NCI-H1694 treated with DMSO at 0.1 percent for 48 hours (cell line): ENCODE measurements at regions not wholly inside any gene's neighbourhood (a gene's known extent, or its start where the extent isn't known, plus 50 kb on each side); places are given as distances from the start of the nearest gene placed in this dataset.
"Not testable (repeated sequence)": the region's sequence is repeated elsewhere in the genome, so short reads cannot be mapped to it uniquely, and the experiment has no call there.

Experiments used
- DNase-seq: peaks from one replicate; lab custom pipeline; 2025; lab: John Stamatoyannopoulos, UW

- DNase-seq = no peak
These were observed 129.8 kb downstream of the SEC23A start for GRCh38 chr14:38973083-38973700.

- no peak for DNase-seq
These were observed 130.5 kb downstream of the SEC23A start for GRCh38 chr14:38972511-38972910.

- no peak for DNase-seq
These were observed 131.6 kb downstream of the SEC23A start for GRCh38 chr14:38971258-38971921.

- DNase-seq = no peak
These were observed 138.4 kb downstream of the SEC23A start for GRCh38 chr14:38964630-38965029.

- no peak for DNase-seq
These were observed 142.0 kb downstream of the SEC23A start for GRCh38 chr14:38960946-38961531.

GRCh38 chr14:38959021-38959420 lies 144.0 kb downstream of the SEC23A start:
- DNase-seq = no peak

- no peak for DNase-seq
These were observed 144.4 kb downstream of the SEC23A start for GRCh38 chr14:38958589-38958988.

GRCh38 chr14:38951451-38951850 lies 151.6 kb downstream of the SEC23A start:
- no peak for DNase-seq

- DNase-seq = no peak
These were observed 152.4 kb downstream of the SEC23A start for GRCh38 chr14:38950676-38951075.

GRCh38 chr14:38948576-38948975 lies 154.5 kb downstream of the SEC23A start:
- DNase-seq = no peak

GRCh38 chr14:38948171-38948570 lies 154.9 kb downstream of the SEC23A start:
- no peak for DNase-seq

GRCh38 chr14:38947343-38947742 lies 155.7 kb downstream of the SEC23A start:
- no peak for DNase-seq

- DNase-seq = peak; percentile 38
These were observed 158.3 kb downstream of the SEC23A start for GRCh38 chr14:38944691-38945090.

GRCh38 chr14:38941488-38941887 lies 161.5 kb downstream of the SEC23A start:
- DNase-seq = no peak

- DNase-seq = not testable (repeated sequence)
These were observed 170.4 kb downstream of the SEC23A start for GRCh38 chr14:38932653-38933000.

- no peak for DNase-seq
These were observed 170.9 kb downstream of the SEC23A start for GRCh38 chr14:38931969-38932652.

- DNase-seq = no peak
These were observed 172.1 kb downstream of the SEC23A start for GRCh38 chr14:38930898-38931297.

- DNase-seq = no peak
These were observed 173.0 kb downstream of the SEC23A start for GRCh38 chr14:38930022-38930421.

- no peak for DNase-seq
These were observed 173.6 kb downstream of the SEC23A start for GRCh38 chr14:38929416-38929815.

GRCh38 chr14:38921893-38922292 lies 181.1 kb downstream of the SEC23A start:
- not testable (repeated sequence) for DNase-seq

GRCh38 chr14:38915125-38915524 lies 187.9 kb downstream of the SEC23A start:
- DNase-seq = no peak

- no peak for DNase-seq
These were observed 192.9 kb downstream of the SEC23A start for GRCh38 chr14:38910092-38910491.

- no peak for DNase-seq
These were observed 198.1 kb downstream of the SEC23A start for GRCh38 chr14:38904959-38905358.
